NCI-H2081 treated with DMSO at 0.1 percent for 48 hours (cell line): ENCODE measurements at regions not wholly inside any gene's neighbourhood (a gene's known extent, or its start where the extent isn't known, plus 50 kb on each side); places are given as distances from the start of the nearest gene placed in this dataset.
"Not testable (repeated sequence)": the region's sequence is repeated elsewhere in the genome, so short reads cannot be mapped to it uniquely, and the experiment has no call there.

Experiments used
- DNase-seq: peaks from one replicate; lab custom pipeline; 2025; lab: John Stamatoyannopoulos, UW

- no peak for DNase-seq
Measured at GRCh38 chr18:29361843-29362242, 1184.9 kb upstream of the CDH2 start.

DNA sequence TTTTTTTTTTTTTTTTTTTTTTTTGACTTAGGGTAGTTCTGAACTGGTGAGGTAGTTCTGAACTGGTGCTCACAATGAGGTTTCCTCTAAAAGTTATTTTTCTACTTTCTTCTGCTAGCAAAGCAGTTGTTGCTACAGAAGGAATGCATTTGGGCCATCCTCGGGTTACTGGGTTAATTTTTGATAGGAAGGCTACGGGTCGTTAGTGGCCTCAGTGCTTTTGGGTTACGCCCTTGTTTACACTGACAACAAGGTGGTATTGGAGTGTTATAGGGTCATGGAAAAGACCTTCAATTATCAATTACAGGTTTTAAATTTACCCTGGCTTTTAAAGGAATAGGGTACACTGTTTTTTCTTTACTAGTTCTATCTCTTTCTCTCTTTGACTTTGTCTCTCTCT lies 1183.7 kb upstream of the CDH2 start:
- not testable (repeated sequence) for DNase-seq

GRCh38 chr18:29359222-29359621 lies 1182.3 kb upstream of the CDH2 start:
- DNase-seq: not testable (repeated sequence)

GRCh38 chr18:29351171-29351570 lies 1174.2 kb upstream of the CDH2 start:
- no peak for DNase-seq

DNA sequence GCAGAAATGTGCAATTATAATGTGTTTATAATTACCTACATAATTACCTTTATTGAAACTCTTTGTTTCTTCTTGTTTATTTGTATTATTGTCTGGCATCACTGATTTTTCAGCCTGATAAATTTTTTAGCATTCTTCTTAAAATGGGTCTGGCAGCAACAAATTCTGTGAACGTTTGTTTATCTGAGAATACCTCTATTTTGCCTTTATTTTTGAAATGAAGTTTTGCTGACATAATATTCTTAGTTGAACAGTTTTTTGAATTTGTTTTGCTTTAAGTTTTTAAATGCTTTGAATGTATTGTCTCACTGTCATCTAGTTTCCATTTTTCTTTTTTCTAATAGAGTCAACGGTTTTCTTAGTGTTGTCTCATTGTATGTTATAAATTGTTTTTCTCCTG lies 1152.0 kb upstream of the CDH2 start:
- no peak for DNase-seq

- no peak for DNase-seq
Measured at GRCh38 chr18:29326214-29326613, 1149.3 kb upstream of the CDH2 start.

- DNase-seq: no peak
Measured at GRCh38 chr18:29321561-29321960, 1144.6 kb upstream of the CDH2 start.

DNA sequence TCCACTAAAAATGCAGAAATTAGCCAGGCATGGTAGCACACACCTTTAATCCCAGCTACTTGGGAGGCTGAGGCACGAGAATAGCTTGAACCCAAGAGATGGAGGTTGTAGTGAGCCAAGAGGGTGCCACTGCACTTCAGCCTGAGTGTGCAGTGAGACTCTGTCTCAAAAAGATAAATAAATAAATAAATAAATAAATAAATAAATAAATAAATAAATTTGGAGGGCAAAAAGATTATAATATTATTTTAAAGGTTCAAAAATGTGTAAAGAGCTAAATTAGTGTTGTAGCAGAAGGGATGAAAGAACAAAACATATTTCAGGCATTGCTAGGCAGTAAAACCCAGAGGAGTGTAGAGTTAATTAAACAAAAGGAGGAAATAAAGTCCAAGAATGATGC lies 1136.4 kb upstream of the CDH2 start:
- DNase-seq: no peak

DNA sequence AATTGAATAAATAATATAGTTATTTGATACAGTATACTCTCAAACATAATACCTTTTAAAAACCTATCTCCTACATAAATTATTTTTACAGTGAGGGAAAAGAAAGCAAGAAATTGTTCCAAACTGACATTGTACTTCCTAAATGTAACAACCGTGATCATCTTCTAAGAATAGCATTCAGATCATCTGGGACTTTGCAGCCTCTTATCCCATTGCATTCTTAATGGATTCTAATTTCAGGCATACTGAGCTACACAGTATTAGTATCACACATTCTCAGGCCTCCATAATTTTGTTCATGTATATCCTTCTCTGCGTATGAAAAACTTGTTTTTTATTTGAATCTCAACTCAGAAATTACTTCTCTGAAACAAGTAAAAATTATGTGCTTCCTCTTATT lies 1134.7 kb upstream of the CDH2 start:
- no peak for DNase-seq

GRCh38 chr18:29309366-29309765 lies 1132.4 kb upstream of the CDH2 start:
- DNase-seq: no peak

DNA sequence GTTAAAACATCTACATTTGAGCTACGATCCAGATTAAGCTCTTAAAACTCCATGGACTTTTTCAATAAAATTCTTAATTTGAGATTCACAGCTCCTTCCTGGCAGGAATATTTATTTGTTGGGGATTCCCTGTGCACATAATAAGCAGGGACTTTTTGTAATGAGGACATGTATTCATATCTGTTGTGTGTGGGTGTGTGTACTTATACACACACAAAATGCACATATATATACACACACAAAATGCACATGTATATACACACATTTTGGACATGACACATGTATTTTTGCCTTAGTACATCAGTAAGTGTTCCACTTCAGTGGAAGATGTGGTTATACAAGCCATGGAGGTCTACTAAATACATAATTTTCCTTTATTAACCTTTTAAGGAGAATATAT lies 1131.1 kb upstream of the CDH2 start:
- no peak for DNase-seq

DNA sequence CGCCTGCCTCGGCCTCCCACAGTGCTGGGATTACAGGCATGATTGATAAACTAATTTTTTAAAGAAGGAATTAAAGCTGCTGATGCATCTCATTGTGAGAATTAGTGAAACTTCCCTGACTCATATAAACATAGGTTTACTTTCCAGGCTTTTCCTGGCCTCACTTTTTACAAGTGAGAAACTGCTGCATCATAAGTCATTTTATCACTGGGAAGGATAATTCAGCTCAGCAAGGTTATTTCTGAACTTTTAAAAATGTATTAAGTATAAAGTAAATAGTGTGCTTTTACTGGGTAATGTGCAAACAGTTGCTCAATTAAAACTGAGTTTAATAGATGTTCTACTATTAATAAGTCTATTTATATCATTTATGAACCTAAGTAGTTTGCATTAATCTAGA lies 1130.3 kb upstream of the CDH2 start:
- no peak for DNase-seq

GRCh38 chr18:29305516-29305915 lies 1128.6 kb upstream of the CDH2 start:
- no peak for DNase-seq

DNA sequence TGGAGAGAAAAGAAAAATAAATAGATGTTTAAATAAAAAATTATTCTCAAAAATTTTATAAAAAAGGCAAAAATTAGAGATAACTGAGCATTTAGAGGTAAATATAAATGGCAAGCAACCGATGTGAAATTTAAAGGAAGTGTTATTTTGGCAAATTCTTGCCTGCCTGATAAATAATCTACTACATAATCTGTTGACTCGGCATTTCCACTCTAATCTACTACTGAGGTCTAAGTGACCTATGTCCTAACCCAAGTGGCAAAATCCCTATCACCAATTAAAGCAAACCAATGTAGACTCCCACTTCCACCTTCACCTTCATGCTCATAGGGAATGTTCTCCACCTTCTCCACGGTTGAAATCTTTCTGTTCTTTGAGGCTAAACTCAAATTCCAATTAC lies 1124.1 kb upstream of the CDH2 start:
- no peak for DNase-seq

DNA sequence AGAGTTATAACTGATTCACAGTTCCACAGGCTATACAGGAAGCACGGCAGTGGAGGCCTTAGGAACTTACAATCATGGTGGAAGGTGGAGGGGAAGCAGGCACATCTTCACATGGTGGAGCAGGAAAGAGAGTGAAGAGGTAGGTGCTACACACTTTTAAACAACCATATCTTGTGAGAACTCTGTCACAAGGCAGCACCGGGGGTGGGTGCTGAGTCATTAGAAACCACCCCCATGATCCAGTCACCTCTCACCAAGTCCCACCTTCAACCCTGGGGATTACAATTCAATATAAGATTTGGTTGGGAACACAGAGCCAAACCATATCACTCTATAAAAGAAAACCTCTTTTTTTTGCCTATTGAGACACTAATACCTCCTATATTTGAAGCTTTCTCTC lies 1108.5 kb upstream of the CDH2 start:
- no peak for DNase-seq

GRCh38 chr18:29271501-29271900 lies 1094.6 kb upstream of the CDH2 start:
- no peak for DNase-seq

DNA sequence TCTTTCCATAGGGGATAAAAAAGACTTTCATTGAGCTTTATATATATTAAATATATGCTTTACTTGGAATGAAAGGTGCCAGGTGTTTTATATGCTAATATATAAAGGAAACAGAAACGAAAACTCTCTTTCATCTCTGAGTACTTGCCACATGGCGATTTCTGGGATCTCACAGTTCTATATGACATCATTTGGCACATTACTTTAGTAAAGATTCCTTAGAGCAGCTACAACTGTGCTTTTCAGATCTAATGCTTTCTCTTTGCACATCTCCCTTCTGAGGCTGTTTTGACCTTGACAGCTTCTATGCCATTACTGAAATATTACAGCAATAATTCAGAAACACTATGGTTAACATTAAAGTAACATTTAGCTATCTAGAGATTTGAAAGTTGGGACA lies 1082.9 kb upstream of the CDH2 start:
- no peak for DNase-seq

DNA sequence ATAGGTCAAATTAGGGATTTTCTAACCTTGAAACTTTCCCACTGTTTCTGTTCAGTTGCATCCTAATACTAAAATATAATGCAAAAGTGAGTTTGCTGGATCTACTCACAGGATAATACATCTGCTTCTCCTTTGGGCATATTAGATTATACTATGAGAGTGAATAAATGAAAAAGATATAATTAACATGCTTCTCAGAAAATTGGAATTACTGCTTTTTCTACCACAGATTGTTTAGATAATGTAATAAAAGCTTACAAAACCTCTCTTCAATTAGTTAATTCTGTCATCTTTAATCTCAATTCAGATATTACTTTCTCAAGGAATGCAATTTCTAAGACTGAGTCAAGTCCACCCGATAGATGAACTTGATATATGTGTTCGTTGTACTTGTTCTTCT lies 1077.2 kb upstream of the CDH2 start:
- no peak for DNase-seq

- DNase-seq: no peak
Measured at GRCh38 chr18:29251681-29252080, 1074.8 kb upstream of the CDH2 start.

GRCh38 chr18:29250843-29251242 lies 1073.9 kb upstream of the CDH2 start:
- DNase-seq: no peak

DNA sequence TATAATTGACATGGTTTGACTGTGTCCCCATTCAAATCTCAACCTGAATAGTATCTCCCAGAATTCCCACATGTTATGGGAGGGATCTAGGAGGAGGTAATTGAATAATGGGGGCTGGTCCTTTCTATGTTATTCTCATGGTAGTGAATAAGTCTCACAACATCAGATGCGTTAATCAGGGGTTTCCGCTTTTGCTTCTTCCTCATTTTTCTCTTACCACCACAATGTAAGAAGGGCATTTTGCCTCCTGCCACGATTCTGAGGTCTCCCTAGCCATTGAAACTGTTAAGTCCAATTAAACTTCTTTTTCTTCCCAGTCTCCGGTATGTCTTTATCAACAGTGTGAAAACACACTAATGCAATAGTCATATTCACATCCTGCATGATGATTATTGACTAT lies 1073.3 kb upstream of the CDH2 start:
- DNase-seq: no peak

- no peak for DNase-seq
Measured at GRCh38 chr18:29248805-29249204, 1071.9 kb upstream of the CDH2 start.

DNA sequence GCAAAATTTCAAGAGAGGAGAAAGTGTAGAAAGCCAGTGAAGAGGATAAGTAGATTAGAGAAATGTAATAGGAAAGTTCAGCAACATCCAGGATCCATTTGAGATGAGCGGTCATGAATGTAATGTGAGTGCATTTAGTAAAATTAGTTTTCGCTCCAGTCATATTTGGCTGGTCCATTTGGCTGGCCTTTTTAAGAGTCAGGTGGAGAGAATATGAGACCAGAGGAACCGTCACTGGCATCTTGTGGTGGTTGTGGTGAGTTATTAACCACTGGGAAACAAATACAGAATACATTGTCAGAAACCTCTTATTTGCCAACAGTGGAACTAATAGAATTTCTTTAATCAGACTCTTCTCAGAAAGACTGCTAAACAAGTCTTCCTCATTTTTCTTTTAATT lies 1064.3 kb upstream of the CDH2 start:
- DNase-seq: no peak

GRCh38 chr18:29234751-29235150 lies 1057.8 kb upstream of the CDH2 start:
- no peak for DNase-seq

DNA sequence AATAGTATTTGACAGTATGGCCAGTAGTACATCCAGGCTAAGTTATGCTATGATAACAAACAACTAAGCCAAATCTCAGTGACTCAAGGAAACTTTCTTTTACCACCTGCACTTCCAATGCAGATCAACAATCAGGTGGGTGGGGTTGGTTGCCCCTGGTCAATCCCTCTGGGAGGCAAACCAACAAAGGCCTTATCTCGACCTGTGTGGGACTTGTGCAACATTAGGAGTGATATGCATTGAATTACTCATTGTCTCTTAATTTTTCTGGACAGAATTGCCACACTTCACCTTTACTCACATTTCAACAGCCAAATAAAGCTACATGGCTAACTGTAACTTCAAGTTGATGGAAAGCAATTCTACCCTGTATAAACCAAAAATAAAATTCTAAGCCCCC lies 1049.3 kb upstream of the CDH2 start:
- DNase-seq: no peak
